Panc1 (cell line): ENCODE measurements at regions not wholly inside any gene's neighbourhood (a gene's known extent, or its start where the extent isn't known, plus 50 kb on each side); places are given as distances from the start of the nearest gene placed in this dataset.
A peak's percentile ranks its signal among the peaks of the same experiment; 100 is the strongest.

Experiments
- ATAC-seq: fragments of 200-7000 bp; cut with Tn5 transposase; 2 replicates; pipeline ENCODE4 v1.9.1; 2020; ENCODE audit warnings: mild to moderate bottlenecking, moderate library complexity
- BruUV-seq: library from RNA; stranded (reverse); fragments of 400-500 nt; replicated peaks from 2 replicates; lab custom pipeline; 2021; lab: Mats Ljungman, UMichigan
- CTCF ChIA-PET: fragments of 300-600 bp; sonication (Branson Sonifier 250); formaldehyde crosslinking; loops from one replicate; lab custom pipeline; 2022; ENCODE audit warnings: antibody characterized with exemption; lab: Charles Lee
- POLR2A ChIA-PET: fragments of 300-600 bp; sonication (Branson Sonifier 250); formaldehyde crosslinking; loops from one replicate; lab custom pipeline; 2022; ENCODE audit warnings: antibody characterized with exemption; lab: Charles Lee
- DNase-seq: peaks from one replicate; pipeline ENCODE4 v3.0.0-alpha.2; 2010; ENCODE audit warnings: low read depth, low spot score
- H3K27ac ChIP-seq: 2 replicates; pipeline ENCODE4 v1.5.1; 2011; ENCODE audit warnings: mild to moderate bottlenecking, low read length, inconsistent platforms
- H3K27me3 ChIP-seq: fragments of 200-500 bp; sonication (Bioruptor generic); 2 replicates; pipeline ENCODE4 v1.6.0; 2014; ENCODE audit warnings: low read length, inconsistent platforms; ENCODE audit not compliant: control insufficient read depth, insufficient read depth
- H3K36me3 ChIP-seq: fragments of 200-500 bp; sonication (Bioruptor generic); 2 replicates; pipeline ENCODE4 v1.5.1; 2014; ENCODE audit warnings: inconsistent platforms, mild to moderate bottlenecking, low read length, moderate library complexity; ENCODE audit not compliant: control insufficient read depth, insufficient read depth
- H3K4me1 ChIP-seq: 2 replicates; pipeline ENCODE4 v1.5.1; 2011; ENCODE audit warnings: inconsistent platforms, mild to moderate bottlenecking, low read length, moderate library complexity; ENCODE audit not compliant: control insufficient read depth, insufficient read depth
- H3K4me3 ChIP-seq, 2 experiments: 2 replicates each; pipeline ENCODE4 v1.5.1; 2011 to 2012; ENCODE audit warnings: low read depth in 2 of 2, low read length in 2 of 2, mild to moderate bottlenecking in 2 of 2, inconsistent platforms in 1 of 2, moderate library complexity in 1 of 2
- H3K9me3 ChIP-seq: fragments of 200-500 bp; sonication (Bioruptor generic); 2 replicates; pipeline ENCODE4 v1.5.1; 2014; ENCODE audit warnings: low read depth, mild to moderate bottlenecking, inconsistent platforms, low read length, moderate library complexity; ENCODE audit not compliant: control insufficient read depth, insufficient read depth
- CTCF ChIP-seq: fragments of 450-650 bp; IDR thresholded peaks from 2 replicates; pipeline ENCODE4 v1.5.1; 2017; ENCODE audit warnings: mild to moderate bottlenecking
- POLR2AphosphoS5 ChIP-seq: IDR thresholded peaks from 2 replicates; pipeline ENCODE4 v1.6.1; 2012; ENCODE audit warnings: mild to moderate bottlenecking, low read depth, low read length, moderate library complexity
- REST ChIP-seq, 2 experiments: IDR thresholded peaks; 2 replicates each; pipeline ENCODE4 v1.6.1; 2011 to 2012; ENCODE audit warnings: low read depth in 2 of 2, control low read depth in 1 of 2, low read length in 1 of 2, mild to moderate bottlenecking in 1 of 2, moderate library complexity in 1 of 2; ENCODE audit not compliant: insufficient read depth in 1 of 2
- SIN3A ChIP-seq: IDR thresholded peaks from 2 replicates; pipeline ENCODE4 v1.6.1; 2012; ENCODE audit warnings: low read depth, mild to moderate bottlenecking, low read length, moderate library complexity, borderline replicate concordance; ENCODE audit not compliant: insufficient read depth
- TCF7L2 ChIP-seq: IDR thresholded peaks from 2 replicates; pipeline ENCODE4 v1.6.1; 2011; ENCODE audit warnings: mild to moderate bottlenecking, low read depth, low read length, inconsistent platforms
- in situ Hi-C: cut with HindIII; loops from 2 replicates; pipeline ENCODE4 v1.10.0; 2016; ENCODE audit warnings: low sequenced_read_pairs, low pct_unique_long_range_greater_than_20kb
- intact Hi-C: fragments of 100-400 bp; cut with micrococcal nuclease; formaldehyde crosslinking; loops from one replicate; pipeline ENCODE4 v1.10.0; 2022; ENCODE audit not compliant: unreplicated experiment

GRCh38 chrX:67780694-67781109 is 236.9 kb downstream of the AR start:
- CTCF ChIA-PET = no interaction called here
- no peak overlapping the region for H3K27ac ChIP-seq
- TF ChIP-seq TCF7L2 (no peak), SIN3A (no peak), REST (IDR thresholded peaks at IDR 0.05; ENCODE audit: insufficient read depth in 1 of 2, low read depth in 2 of 2, low read length in 1 of 2) (no peak), POLR2AphosphoS5 (no peak), CTCF (no peak)
- ATAC-seq (no peak), DNase-seq (no peak)
- no peaks in the 10 kb centered on the region for H3K9me3 ChIP-seq
- POLR2A ChIA-PET = no interaction called here
- no peaks in the 10 kb centered on the region for H3K27me3 ChIP-seq
- in situ Hi-C loops (no loop called here), intact Hi-C loops (no loop called here)
- H3K36me3 ChIP-seq = no peaks in the 10 kb centered on the region
- H3K4me1 ChIP-seq = no peaks in the 10 kb centered on the region
- H3K4me3 ChIP-seq = no peak overlapping the region
- BruUV-seq = no TSS peak

- no peaks in the 10 kb centered on the region for H3K27me3 ChIP-seq
- ATAC-seq (no peak), DNase-seq (no peak)
- H3K36me3 ChIP-seq = no peaks in the 10 kb centered on the region
- TF ChIP-seq REST (IDR thresholded peaks at IDR 0.05; ENCODE audit: insufficient read depth in 1 of 2, low read depth in 2 of 2, low read length in 1 of 2) = no peak
- TF ChIP-seq TCF7L2 = no peak
- TF ChIP-seq CTCF = peak; percentile 7; the same call in 1 of the 2 replicates
- TF ChIP-seq SIN3A = no peak
- no peak for TF ChIP-seq POLR2AphosphoS5
- in situ Hi-C loops (no loop called here), intact Hi-C loops (no loop called here)
- no peaks in the 10 kb centered on the region for H3K9me3 ChIP-seq
- H3K27ac ChIP-seq = no peak overlapping the region
- ChIA-PET POLR2A (no interaction called here), CTCF (no interaction called here)
- no peak overlapping the region for H3K4me3 ChIP-seq
- BruUV-seq = no TSS peak
- no peaks in the 10 kb centered on the region for H3K4me1 ChIP-seq
Observed at GRCh38 chrX:67781132-67781531, 237.3 kb downstream of the AR start.
